ENCODE measurements at regions not wholly inside any gene's neighbourhood (a gene's known extent, or its start where the extent isn't known, plus 50 kb on each side); places are given as distances from the start of the nearest gene placed in this dataset.
"Not testable (repeated sequence)": the region's sequence is repeated elsewhere in the genome, so short reads cannot be mapped to it uniquely, and the experiment has no call there.

GRCh38 chr9:64368644-64368942 is 916.4 kb downstream of the FOXD4L5 start:
- TF ChIP-seq, protein P1, sequence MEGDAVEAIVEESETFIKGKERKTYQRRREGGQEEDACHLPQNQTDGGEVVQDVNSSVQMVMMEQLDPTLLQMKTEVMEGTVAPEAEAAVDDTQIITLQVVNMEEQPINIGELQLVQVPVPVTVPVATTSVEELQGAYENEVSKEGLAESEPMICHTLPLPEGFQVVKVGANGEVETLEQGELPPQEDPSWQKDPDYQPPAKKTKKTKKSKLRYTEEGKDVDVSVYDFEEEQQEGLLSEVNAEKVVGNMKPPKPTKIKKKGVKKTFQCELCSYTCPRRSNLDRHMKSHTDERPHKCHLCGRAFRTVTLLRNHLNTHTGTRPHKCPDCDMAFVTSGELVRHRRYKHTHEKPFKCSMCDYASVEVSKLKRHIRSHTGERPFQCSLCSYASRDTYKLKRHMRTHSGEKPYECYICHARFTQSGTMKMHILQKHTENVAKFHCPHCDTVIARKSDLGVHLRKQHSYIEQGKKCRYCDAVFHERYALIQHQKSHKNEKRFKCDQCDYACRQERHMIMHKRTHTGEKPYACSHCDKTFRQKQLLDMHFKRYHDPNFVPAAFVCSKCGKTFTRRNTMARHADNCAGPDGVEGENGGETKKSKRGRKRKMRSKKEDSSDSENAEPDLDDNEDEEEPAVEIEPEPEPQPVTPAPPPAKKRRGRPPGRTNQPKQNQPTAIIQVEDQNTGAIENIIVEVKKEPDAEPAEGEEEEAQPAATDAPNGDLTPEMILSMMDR (conservative IDR thresholded peaks at IDR 0.05), result not testable (repeated sequence)
- not testable (repeated sequence) for TF ChIP-seq EZH2 (IDR thresholded peaks at IDR 0.05; ENCODE audit: low read depth)

All from PC-9 (cell line).